ENCODE measurements at regions not wholly inside any gene's neighbourhood (a gene's known extent, or its start where the extent isn't known, plus 50 kb on each side); places are given as distances from the start of the nearest gene placed in this dataset.

DNA sequence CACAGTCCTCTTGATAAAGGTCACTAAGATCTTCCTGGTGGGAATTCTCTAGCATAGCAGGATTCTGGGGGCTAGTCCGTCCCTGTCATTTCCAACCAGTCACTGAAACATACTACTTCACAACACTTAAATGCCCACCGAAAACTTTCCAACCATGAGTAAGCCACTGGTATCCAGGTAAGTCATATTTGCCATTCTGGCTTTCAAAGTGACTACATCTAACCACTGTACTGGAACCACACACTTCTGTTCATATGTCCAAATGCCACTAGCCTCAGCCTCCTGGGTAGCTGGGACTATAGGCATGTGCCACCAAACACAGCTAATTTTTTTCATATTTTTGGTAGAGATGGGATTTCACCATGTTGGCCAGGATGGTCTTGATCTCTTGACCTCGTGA is 64.3 kb upstream of the VANGL1 start:
- no peak for DNase-seq (ENCODE audit: extremely low read depth, low read depth)

DNA sequence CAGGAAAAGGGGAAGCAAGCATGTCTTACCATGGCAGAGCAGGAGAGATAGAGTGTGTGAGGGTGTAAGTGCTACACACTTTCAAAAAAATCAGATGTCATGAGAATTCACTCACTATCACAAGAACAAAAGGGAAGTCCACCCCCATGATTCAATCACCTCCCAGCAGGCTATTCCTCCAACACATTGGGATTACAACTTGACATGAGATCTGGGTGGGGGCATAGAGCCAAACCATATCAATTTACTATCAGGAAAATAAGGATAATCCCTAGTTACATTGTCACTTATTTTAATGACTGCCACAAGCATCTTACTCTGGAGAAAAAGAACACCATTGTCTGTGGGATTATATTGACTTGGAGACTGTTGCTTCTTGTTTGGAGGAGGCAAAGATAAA is 66.1 kb upstream of the VANGL1 start:
- no peak for TF ChIP-seq CTCF (IDR thresholded peaks at IDR 0.05; ENCODE audit: low read depth, low read length)

More for the DNA sequence above, 64.3 kb upstream of the VANGL1 start:
- no peak for TF ChIP-seq CTCF (IDR thresholded peaks at IDR 0.05; ENCODE audit: low read depth, low read length)

GRCh38 chr1:115572710-115573109 is 69.1 kb upstream of the VANGL1 start:
- TF ChIP-seq CTCF (IDR thresholded peaks at IDR 0.05; ENCODE audit: low read depth, low read length), result no peak
- no peak for DNase-seq (ENCODE audit: extremely low read depth, low read depth)

More for the DNA sequence above, 66.1 kb upstream of the VANGL1 start:
- no peak for DNase-seq (ENCODE audit: extremely low read depth, low read depth)

- TF ChIP-seq CTCF (IDR thresholded peaks at IDR 0.05; ENCODE audit: low read depth, low read length), result no peak
Observed at GRCh38 chr1:115567431-115567830, 74.3 kb upstream of the VANGL1 start.

DNA sequence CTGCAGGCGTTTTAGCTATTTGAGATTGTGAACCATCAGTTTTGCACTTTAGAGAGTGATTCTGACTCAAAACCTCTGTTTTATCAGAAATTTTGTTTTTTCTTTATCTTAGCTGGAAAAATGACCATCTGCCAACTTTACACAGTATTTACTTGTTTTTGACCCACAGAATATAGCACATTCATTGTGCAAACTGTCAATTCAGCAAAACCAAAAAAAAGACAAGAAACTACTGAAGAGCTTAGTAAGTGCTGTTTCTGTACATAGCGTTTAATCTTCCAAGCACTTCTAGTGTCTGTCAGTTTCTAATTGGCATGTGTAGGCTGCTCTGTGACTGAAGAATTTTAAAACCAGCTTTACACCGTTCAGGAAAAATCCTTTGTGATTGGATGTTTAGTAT is 76.0 kb upstream of the VANGL1 start:
- TF ChIP-seq CTCF (IDR thresholded peaks at IDR 0.05; ENCODE audit: low read depth, low read length), result no peak
- DNase-seq (ENCODE audit: extremely low read depth, low read depth), result no peak

More at GRCh38 chr1:115567431-115567830, 74.3 kb upstream of the VANGL1 start:
- no peak for DNase-seq (ENCODE audit: extremely low read depth, low read depth)

GRCh38 chr1:115565353-115565752 is 76.4 kb upstream of the VANGL1 start:
- DNase-seq (ENCODE audit: extremely low read depth, low read depth), result no peak
- no peak for TF ChIP-seq CTCF (IDR thresholded peaks at IDR 0.05; ENCODE audit: low read depth, low read length)

- no peak for TF ChIP-seq CTCF (IDR thresholded peaks at IDR 0.05; ENCODE audit: low read depth, low read length)
- no peak for DNase-seq (ENCODE audit: extremely low read depth, low read depth)
Observed at GRCh38 chr1:115564201-115564600, 77.6 kb upstream of the VANGL1 start.

Data from AG09319 (cell line).